Nephron (organoid): ENCODE measurements at regions not wholly inside any gene's neighbourhood (a gene's known extent, or its start where the extent isn't known, plus 50 kb on each side); places are given as distances from the start of the nearest gene placed in this dataset.
A peak's percentile ranks its signal among the peaks of the same experiment; 100 is the strongest.

Experiments
- H3K27ac Mint-ChIP-seq, 3 experiments: 2 replicates each; pipeline ENCODE4 v1.8.0; 2020; ENCODE audit warnings: mixed read lengths in 3 of 3, mild to moderate bottlenecking in 2 of 3, moderate library complexity in 1 of 3
- H3K27me3 Mint-ChIP-seq: 2 replicates; pipeline ENCODE4 v1.8.0; 2021; ENCODE audit warnings: low read depth, mild to moderate bottlenecking, moderate library complexity, mixed read lengths
- H3K36me3 Mint-ChIP-seq: 2 replicates; pipeline ENCODE4 v1.8.0; 2020; ENCODE audit warnings: low read depth, mixed read lengths
- H3K4me1 Mint-ChIP-seq: 2 replicates; pipeline ENCODE4 v1.8.0; 2020; ENCODE audit warnings: mixed read lengths
- H3K4me3 Mint-ChIP-seq, 3 experiments: 2 replicates each; pipeline ENCODE4 v1.8.0; 2020; ENCODE audit warnings: mild to moderate bottlenecking in 3 of 3, mixed read lengths in 3 of 3, moderate library complexity in 2 of 3
- H3K9me3 Mint-ChIP-seq: 2 replicates; pipeline ENCODE4 v1.8.0; 2020; ENCODE audit warnings: mixed read lengths
- TF ChIP-seq, protein P1 (sequence below), 3 experiments: fragments of 200-600 bp; sonication (generic); IDR thresholded peaks; one replicate each; pipeline ENCODE4 v1.5.0; 2021; ENCODE audit warnings: antibody characterized with exemption in 3 of 3; ENCODE audit not compliant: unreplicated experiment in 3 of 3

DNA sequence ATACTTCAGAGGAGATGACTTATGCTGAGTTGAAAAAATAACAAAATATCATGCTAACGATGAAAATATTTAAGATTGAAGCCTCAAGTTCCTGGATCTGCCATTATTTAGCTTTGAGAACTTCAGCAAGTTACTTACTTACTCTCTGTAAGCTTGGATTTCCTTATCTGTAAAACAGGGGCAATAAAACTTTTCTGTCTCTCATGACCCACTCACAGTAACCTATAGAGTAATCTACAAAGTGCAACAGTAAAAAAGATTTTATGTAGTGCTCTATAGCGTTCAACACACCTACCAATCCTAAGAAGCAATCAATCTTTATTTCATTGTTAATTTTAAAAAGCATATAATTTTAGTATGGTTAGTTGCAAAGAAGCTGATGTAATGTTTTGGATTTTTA lies 478.6 kb downstream of the ZIC1 start:
- Mint-ChIP-seq H3K4me3 (no peak overlapping the region), H3K4me1 (no peaks in the 10 kb centered on the region), H3K27me3 (no peaks in the 10 kb centered on the region), H3K27ac (no peak overlapping the region), H3K9me3 (peaks cover 19% of the 10 kb centered on the region), H3K36me3 (peaks cover 4% of the 10 kb centered on the region)
- TF ChIP-seq, protein P1, sequence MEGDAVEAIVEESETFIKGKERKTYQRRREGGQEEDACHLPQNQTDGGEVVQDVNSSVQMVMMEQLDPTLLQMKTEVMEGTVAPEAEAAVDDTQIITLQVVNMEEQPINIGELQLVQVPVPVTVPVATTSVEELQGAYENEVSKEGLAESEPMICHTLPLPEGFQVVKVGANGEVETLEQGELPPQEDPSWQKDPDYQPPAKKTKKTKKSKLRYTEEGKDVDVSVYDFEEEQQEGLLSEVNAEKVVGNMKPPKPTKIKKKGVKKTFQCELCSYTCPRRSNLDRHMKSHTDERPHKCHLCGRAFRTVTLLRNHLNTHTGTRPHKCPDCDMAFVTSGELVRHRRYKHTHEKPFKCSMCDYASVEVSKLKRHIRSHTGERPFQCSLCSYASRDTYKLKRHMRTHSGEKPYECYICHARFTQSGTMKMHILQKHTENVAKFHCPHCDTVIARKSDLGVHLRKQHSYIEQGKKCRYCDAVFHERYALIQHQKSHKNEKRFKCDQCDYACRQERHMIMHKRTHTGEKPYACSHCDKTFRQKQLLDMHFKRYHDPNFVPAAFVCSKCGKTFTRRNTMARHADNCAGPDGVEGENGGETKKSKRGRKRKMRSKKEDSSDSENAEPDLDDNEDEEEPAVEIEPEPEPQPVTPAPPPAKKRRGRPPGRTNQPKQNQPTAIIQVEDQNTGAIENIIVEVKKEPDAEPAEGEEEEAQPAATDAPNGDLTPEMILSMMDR (IDR thresholded peaks at IDR 0.05; ENCODE audit: unreplicated experiment in 3 of 3), result no peak

DNA sequence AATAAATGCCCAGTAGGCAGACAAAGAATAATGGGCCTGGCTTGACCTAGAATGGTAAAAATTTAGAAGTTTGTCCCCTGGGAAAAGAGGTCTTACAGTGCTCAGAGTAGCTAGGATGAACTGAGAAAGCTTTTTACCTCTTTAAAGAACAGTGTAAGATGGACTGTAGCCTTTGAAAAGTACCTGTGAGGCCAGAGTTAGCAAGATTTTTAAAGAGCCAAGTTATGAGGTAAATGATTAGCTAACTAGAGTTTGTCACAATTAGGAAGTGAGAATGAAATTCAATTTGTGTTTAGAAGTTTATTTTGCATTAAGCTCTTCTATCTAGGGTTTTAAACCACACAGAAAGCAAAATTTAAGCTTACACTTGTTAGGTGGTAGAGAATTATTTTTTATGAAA lies 480.9 kb downstream of the ZIC1 start:
- Mint-ChIP-seq H3K4me1 (no peaks in the 10 kb centered on the region), H3K27ac (peak overlapping the region in 1 of 3 experiments; percentile 64), H3K36me3 (peaks cover 4% of the 10 kb centered on the region), H3K4me3 (no peak overlapping the region), H3K9me3 (peaks cover 12% of the 10 kb centered on the region), H3K27me3 (no peaks in the 10 kb centered on the region)
- TF ChIP-seq, protein P1 (IDR thresholded peaks at IDR 0.05; ENCODE audit: unreplicated experiment in 3 of 3), result no peak

DNA sequence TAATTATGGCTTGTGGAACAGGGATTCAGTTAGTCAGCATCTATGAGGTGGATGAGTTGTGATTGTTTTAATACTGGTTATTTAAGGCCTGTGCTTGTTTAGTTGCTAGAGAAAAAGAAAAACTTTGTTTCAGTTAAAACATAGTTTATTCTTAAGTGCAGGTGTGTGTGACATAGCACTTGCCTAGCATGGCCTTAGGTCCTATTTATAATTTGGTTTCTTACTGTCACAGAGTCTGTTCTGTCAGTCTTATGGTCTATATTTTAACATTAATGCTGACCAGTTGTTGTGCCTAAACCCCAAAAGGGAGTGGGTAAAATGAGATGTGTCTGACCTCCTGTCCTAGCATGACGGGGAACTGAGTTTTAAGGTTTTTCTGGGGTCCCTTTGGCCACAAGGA lies 486.3 kb downstream of the ZIC1 start:
- Mint-ChIP-seq H3K36me3 (no peaks in the 10 kb centered on the region), H3K27ac (no peak overlapping the region), H3K4me3 (no peak overlapping the region), H3K27me3 (no peaks in the 10 kb centered on the region), H3K4me1 (no peaks in the 10 kb centered on the region), H3K9me3 (no peaks in the 10 kb centered on the region)
- TF ChIP-seq, protein P1 (IDR thresholded peaks at IDR 0.05; ENCODE audit: unreplicated experiment in 3 of 3), result no peak

DNA sequence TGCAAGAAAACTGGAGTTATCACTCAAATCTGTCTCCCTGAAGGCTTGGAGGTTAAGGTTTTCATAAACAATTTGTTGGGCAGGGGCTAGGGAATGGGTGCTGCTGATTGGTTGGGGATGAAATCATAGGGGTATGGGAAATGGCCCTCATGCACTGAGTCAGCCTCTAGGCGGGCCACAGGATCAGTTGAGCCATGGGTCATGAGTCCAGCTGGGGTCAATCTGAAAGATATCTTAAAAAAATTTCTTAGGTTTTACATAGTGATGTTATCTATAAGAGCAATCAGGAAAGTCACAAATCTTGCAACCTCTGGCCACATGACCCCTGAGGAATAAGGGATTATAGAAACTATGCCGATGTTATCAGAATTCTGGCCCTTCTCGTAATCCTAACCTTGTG lies 491.7 kb downstream of the ZIC1 start:
- H3K36me3 Mint-ChIP-seq, result no peaks in the 10 kb centered on the region
- H3K27ac Mint-ChIP-seq, result no peak overlapping the region
- TF ChIP-seq, protein P1 (IDR thresholded peaks at IDR 0.05; ENCODE audit: unreplicated experiment in 3 of 3), result no peak
- H3K27me3 Mint-ChIP-seq, result no peaks in the 10 kb centered on the region
- peaks cover 3% of the 10 kb centered on the region for H3K9me3 Mint-ChIP-seq
- no peak overlapping the region for H3K4me3 Mint-ChIP-seq
- peaks cover 3% of the 10 kb centered on the region for H3K4me1 Mint-ChIP-seq

DNA sequence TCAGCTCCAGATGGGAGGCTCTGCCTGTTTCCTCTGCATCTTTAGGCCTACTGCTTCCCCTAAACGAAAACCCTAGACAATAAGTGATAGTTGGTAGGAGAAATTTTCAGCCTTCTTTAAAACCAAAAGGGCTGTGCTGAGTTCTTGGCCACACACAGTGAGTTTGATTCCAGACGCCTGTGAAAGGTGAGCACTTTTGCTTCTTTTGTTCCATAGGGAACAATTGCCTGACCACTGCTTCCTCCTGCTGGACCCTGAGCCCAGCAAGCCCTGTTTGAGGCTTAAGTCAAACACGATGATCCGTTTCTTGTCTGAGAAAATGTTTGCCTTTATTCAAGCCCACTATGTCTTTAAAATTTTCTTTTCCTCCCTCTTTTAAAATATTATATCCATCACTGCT lies 493.9 kb downstream of the ZIC1 start:
- H3K27ac Mint-ChIP-seq, result no peak overlapping the region
- no peak overlapping the region for H3K4me3 Mint-ChIP-seq
- no peaks in the 10 kb centered on the region for H3K36me3 Mint-ChIP-seq
- H3K4me1 Mint-ChIP-seq, result peaks cover 3% of the 10 kb centered on the region
- H3K27me3 Mint-ChIP-seq, result no peaks in the 10 kb centered on the region
- peaks cover 3% of the 10 kb centered on the region for H3K9me3 Mint-ChIP-seq
- TF ChIP-seq, protein P1 (IDR thresholded peaks at IDR 0.05; ENCODE audit: unreplicated experiment in 3 of 3), result no peak

DNA sequence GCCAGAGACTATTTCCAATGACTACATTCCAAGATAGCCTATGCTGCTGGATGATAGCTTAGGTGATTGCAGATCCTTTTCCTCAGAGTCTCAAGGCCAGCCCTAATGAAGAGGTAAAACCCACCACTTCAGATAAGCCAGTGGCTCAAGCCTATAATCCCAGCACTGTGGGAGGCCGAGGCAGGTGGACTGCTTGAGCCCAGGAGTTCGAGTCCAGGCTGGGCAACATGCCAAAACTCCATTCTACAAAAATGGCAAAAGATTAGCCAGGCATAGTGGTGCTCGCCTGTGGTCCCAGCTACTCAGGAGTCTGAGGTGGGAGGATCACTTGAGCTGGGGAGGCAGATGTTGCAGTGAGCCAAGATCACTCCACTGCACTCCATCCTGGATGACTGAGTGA lies 495.3 kb downstream of the ZIC1 start:
- TF ChIP-seq, protein P1 (IDR thresholded peaks at IDR 0.05; ENCODE audit: unreplicated experiment in 3 of 3), result no peak
- no peaks in the 10 kb centered on the region for H3K36me3 Mint-ChIP-seq
- H3K4me1 Mint-ChIP-seq, result peaks cover 3% of the 10 kb centered on the region
- no peak overlapping the region for H3K4me3 Mint-ChIP-seq
- peaks cover 3% of the 10 kb centered on the region for H3K9me3 Mint-ChIP-seq
- H3K27me3 Mint-ChIP-seq, result no peaks in the 10 kb centered on the region
- no peak overlapping the region for H3K27ac Mint-ChIP-seq
